Hematopoietic multipotent progenitor cell treated with erythropoietin and hydrocortisone succinate and interleukin-3 and kit ligand, for 8 days (in vitro differentiated cells): ENCODE measurements at regions not wholly inside any gene's neighbourhood (a gene's known extent, or its start where the extent isn't known, plus 50 kb on each side); places are given as distances from the start of the nearest gene placed in this dataset.
A peak's percentile ranks its signal among the peaks of the same experiment; 100 is the strongest.
"Not testable (repeated sequence)": the region's sequence is repeated elsewhere in the genome, so short reads cannot be mapped to it uniquely, and the experiment has no call there.

Source experiments
- DNase-seq: peaks from one replicate; pipeline ENCODE4 v3.0.0-alpha.2; 2015

DNA sequence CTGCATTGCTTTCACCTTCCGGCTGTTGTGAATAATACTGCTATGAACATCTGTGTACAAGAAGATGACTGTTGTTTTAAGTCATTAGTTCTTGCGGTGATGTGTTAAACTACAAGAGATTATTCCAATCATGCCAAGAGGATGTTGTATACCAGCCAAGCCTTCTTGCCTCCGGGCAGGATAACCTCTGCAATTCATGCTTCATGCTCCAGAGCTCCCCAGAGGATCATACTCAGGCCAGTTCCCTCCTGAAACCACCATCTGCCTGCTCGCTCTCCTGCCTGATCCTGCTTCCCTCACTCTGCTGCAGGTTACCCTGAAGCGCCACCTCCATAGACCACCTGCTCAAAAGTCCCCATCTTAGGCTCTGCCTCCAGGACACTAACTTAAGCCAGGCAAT lies 187.1 kb upstream of the PROK2 start:
- no peak for DNase-seq

DNA sequence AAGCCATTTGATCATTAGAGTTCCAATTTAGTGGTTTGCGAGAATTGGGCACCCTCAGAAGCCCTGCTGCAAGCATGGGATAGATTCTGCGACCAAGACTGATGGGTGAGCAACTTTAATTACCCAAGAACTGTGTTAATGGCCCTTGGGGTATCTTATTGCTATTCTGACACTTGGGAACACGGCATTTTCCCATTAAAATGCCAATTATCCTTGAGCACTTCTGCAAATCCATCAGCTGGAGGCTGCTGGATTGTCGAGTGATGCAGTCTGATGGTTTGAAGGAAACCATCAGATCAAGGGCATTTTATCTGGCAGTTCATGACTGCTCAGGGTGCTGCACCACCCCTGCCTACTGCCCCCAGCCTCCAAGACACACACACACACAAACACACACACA lies 183.6 kb upstream of the PROK2 start:
- no peak for DNase-seq

DNA sequence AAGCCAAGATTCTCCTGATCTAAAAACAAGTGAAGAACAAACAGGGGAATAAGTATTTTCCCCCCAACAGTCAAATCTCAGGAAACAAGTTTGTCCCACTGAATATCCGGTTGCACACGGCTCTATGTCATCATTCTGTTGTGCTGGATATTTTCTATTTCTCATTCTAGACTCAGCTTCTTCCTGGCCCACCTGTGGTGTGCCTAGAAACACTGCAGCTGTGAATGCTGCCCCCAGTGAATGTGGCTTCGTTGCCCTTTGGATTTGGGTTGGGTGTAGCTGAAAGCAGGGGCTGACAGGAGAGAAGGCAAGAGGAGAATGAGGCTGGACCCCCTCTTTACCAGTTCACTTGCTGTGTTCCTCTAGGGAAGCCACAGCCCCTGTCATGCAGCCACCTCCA lies 181.2 kb upstream of the PROK2 start:
- DNase-seq, result no peak

- peak; percentile 35 for DNase-seq
Observed at GRCh38 chr3:71964170-71964569, 179.2 kb upstream of the PROK2 start.

DNA sequence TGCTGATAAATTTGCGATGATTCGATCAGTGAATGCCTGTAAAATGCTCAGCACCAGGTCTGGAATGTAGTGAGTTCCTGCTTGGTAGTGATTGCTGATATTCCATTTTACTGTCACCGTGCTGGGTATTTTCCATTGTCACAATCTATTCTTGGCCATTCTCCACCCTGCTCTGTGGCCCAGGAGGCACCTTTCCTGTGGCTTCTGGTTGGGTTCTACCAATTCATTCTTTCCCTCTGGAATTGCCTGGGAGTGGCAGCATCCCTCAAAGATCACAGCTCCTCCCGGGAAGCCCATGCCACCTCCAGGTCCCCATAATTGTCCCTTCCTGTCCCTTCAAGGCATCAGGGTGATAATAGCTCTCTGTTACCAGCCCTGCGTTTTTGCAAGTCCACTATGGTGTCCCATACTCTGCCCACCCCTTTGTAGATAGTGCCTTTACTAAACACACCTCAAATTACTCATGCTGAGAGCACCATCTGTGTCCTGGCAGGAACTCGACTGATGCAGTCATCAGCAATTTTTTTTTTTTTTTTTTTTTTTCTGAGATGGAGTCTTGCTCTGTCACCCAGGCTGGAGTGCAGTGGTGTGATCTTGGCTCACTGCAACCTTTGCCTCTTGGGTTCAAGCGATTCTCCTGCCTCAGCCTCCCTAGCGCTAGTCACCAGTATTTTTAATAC lies 177.8 kb upstream of the PROK2 start:
- DNase-seq, result no peak

- DNase-seq, result no peak
Observed at GRCh38 chr3:71961891-71962290, 176.9 kb upstream of the PROK2 start.

- no peak for DNase-seq
Observed at GRCh38 chr3:71961378-71961777, 176.4 kb upstream of the PROK2 start.

- DNase-seq, result no peak
Observed at GRCh38 chr3:71958533-71958932, 173.6 kb upstream of the PROK2 start.

- DNase-seq, result no peak
Observed at GRCh38 chr3:71956716-71957115, 171.8 kb upstream of the PROK2 start.

DNA sequence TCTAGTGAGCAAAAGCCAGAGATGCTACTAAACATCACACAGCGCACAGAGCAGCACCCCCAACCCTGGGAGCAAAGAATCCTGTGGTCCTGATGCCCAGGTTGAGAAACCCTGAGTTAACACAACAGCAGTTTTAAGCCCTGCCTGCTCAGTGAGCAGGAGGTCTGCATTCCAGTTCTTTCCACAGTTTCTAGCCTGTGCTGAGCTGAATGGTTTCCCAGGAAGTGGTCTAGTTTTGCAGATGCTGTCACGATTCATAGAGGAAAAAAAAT lies 171.1 kb upstream of the PROK2 start:
- no peak for DNase-seq

GRCh38 chr3:71955240-71956068 lies 170.5 kb upstream of the PROK2 start:
- DNase-seq, result peak; percentile 78

DNA sequence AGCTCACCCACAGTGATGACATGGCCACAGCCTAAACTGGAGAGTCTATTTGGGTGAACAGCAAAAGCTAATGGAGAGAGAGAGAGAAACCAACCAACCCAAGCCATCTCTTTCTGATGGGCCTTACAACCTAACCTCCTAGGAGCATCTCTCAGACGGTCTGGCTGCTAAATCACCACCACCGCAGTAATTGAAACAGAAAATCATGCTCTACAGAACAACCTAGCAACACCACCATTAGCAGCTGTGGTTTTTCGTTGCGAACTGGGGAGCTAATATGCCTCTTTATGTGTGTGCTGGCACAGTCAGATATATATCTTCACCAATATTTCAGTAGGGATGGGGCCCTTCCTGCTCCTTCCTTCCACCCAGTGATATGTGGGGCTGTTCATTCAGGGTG lies 166.9 kb upstream of the PROK2 start:
- DNase-seq, result no peak

DNA sequence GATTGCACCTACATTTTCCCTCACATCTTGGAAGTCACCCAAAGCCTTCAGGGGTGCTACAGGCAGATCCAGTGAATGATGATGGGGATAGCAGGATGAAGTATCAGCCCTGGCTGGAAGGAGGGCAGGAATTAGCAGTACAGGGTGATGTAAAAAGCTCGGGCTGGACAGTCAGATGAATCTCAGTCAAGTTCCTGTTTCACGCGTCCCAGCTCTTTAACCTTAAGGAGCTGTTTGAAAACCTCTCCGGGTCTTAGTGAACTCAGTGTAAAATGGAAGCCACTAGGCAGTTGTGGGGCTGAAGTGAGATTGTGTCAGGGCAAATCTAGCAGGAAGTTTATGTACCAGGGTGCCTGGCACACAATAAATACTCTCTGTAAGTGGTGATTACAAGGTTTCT lies 166.4 kb upstream of the PROK2 start:
- no peak for DNase-seq

DNA sequence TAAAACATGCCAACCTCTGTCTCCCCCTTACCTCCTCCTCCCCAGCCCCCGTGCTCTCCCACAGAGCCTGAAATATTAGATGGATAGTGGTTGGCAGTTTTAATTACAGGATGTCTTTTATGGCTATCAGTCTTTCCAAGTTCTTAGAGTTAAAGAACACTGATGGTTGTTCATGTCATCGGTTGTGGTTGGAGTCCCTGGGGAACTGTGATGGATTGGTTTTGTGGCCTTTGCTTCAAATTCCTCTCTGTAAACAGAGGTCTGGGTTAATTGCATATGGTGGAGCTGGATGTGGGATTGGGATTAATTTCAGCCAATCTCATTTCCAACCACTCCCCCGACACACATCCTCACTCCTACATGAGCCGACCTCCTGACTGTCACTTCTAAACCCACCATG lies 164.5 kb upstream of the PROK2 start:
- no peak for DNase-seq

DNA sequence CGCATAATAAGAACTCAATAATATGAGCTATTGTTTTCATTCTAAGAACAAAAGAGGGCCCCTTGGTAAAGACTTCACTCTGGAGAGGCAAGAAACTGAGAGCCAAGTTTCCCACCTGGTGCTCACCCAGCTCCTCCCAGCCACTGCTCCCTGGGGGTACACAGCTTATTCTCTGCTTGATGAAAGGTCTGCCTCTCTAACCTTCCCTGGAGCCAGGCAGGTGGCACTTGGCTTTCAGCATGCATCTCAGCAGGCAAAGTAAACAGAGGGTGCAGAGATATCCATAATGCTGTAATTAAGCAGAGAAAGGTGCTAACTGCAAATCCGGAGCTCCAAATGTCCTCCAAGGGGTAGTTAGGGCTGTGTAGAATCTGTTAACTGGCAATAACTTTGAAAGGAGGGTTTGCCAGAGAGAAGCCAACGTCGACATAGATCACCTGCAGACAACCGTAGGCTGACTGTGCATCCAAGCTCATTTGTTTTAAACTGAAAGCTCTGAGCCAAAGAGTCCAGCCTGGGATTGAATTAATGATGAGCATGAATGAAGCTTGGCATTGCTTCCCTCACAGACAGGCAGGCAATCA lies 159.6 kb upstream of the PROK2 start:
- no peak for DNase-seq

- DNase-seq, result no peak
Observed at GRCh38 chr3:71942432-71943187, 157.7 kb upstream of the PROK2 start.

DNA sequence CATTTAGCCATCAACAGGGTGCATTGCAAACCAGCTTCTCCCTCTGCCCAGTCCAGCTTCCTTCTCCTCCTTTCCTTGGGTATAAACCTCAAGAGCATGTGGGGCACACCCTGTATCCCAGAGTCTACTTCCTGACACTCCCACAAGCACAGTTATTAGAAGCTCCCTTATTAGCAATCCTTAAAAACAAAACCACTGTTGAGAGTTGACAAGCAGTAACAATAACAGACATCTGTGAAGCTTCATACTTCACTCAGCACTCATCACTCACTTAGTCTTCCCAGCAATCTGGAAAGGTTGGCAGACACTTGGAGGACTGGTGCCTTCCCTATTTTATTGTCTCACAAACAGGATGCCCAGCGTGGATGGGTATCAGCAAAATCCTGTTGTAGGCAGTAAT lies 155.5 kb upstream of the PROK2 start:
- no peak for DNase-seq

- DNase-seq, result not testable (repeated sequence)
Observed at GRCh38 chr3:71938081-71938480, 153.1 kb upstream of the PROK2 start.

DNA sequence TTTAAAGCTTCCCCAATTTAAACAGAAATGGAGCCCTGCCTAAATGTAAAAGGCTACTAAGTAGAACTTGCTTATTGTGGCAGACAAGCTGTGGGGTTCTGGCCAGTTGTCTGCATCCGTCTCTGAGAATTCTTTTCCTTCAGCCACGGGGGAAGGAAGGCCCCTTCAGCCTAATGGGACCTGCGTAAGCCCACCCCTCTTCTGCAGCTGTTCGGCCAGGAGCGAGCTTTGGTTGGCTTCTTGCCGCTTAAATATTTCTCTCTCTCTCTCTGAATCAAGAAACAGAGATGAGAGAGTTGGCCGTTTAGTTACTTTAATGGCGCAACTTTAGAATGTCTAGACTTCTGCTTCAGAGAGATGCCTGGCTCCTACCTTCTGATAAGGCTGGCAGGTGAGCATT lies 151.7 kb upstream of the PROK2 start:
- no peak for DNase-seq

GRCh38 chr3:71934520-71935270 lies 149.7 kb upstream of the PROK2 start:
- DNase-seq, result no peak

GRCh38 chr3:71931922-71932321 lies 147.0 kb upstream of the PROK2 start:
- DNase-seq, result no peak

DNA sequence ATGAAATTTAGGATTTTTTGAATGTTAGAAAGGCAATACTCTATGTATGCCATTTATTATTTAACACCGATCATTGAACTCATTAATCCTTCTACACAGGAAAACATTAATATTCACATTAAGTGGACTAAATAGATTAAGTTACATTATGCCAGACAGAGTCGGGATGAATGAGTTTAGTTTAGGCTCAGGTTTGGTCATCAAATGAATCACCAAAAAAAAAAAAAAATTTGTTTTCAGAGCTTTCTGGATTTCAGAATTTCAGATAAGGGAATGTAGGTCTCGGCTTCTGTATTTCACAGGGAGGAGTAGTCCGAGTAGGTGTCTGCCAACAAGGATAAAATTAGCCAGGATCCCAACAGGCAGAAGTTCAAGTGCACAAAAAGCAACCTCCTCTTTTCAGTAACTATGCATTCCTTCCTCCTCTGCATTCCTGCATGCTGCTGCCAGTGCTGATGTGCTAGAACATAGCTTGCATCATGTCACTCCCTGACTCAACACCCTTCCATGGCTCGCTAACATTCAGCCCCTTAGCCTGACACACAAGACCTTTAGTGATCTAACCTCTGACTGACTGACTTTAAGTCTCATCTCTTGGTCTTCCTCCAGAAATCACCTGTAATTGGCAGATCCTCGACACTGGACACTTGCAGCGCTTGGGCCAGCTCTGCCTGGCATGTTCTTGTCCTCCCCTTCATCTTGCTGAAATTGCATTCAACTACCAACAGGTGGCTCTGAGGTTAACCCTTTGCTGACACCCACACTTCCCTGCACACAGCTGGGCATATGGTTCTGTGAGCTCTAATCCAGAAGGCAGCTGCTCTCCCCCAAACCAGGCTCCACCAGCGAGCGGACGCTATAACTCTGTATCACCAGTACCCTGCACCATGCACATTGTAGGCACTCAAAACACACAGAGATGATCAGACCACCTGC lies 145.4 kb upstream of the PROK2 start:
- DNase-seq, result peak; percentile 32
